ENCODE measurements at regions not wholly inside any gene's neighbourhood (a gene's known extent, or its start where the extent isn't known, plus 50 kb on each side); places are given as distances from the start of the nearest gene placed in this dataset.

GRCh38 chr2:30385327-30385726 lies 61.7 kb upstream of the LCLAT1 start:
- Histone ChIP-seq H4K20me1 (ENCODE audit: low read depth, low read length) (no peaks in the 10 kb centered on the region), H3K9ac (ENCODE audit: low read length) (no peak overlapping the region), H3K79me2 (ENCODE audit: insufficient read depth, low read length) (no peaks in the 10 kb centered on the region), H3K27me3 (ENCODE audit: low read length) (no peaks in the 10 kb centered on the region), H3K36me3 (ENCODE audit: low read length) (no peaks in the 10 kb centered on the region), H3K9me3 (ENCODE audit: insufficient read depth, low read length) (no peaks in the 10 kb centered on the region), H3K4me3 (ENCODE audit: insufficient read depth, low read length, poor library complexity, severe bottlenecking) (no peak overlapping the region), H3K9me2 (replicated peaks; ENCODE audit: insufficient read depth, low read length) (no peaks in the 10 kb centered on the region; the same call in 1 of the 2 replicates), H3F3A (ENCODE audit: insufficient read depth) (no peaks in the 10 kb centered on the region), H3K4me2 (ENCODE audit: low read depth, low read length, poor library complexity, severe bottlenecking) (no peak overlapping the region), H3K27ac (ENCODE audit: low read depth, low read length) (no peak overlapping the region), H2AFZ (ENCODE audit: low read depth, low read length, severe bottlenecking) (no peak overlapping the region)
- TF ChIP-seq CTCF (IDR thresholded peaks at IDR 0.05; ENCODE audit: insufficient read depth, low read length, poor library complexity, severe bottlenecking) = no peak
- no peak for TF ChIP-seq EZH2phosphoT487 (conservative IDR thresholded peaks at IDR 0.05; ENCODE audit: low read length)

GRCh38 chr2:30392097-30392496 lies 54.9 kb upstream of the LCLAT1 start:
- H2AFZ ChIP-seq (ENCODE audit: low read depth, low read length, severe bottlenecking) = no peak overlapping the region
- TF ChIP-seq CTCF (IDR thresholded peaks at IDR 0.05; ENCODE audit: insufficient read depth, low read length, poor library complexity, severe bottlenecking) (no peak), EZH2phosphoT487 (conservative IDR thresholded peaks at IDR 0.05; ENCODE audit: low read length) (no peak)
- no peaks in the 10 kb centered on the region for H3F3A ChIP-seq (ENCODE audit: insufficient read depth)
- H3K9me2 ChIP-seq (replicated peaks; ENCODE audit: insufficient read depth, low read length) = no peaks in the 10 kb centered on the region
- no peak overlapping the region for H3K9ac ChIP-seq (ENCODE audit: low read length)
- H3K27me3 ChIP-seq (ENCODE audit: low read length) = no peaks in the 10 kb centered on the region
- H3K27ac ChIP-seq (ENCODE audit: low read depth, low read length) = no peak overlapping the region
- H4K20me1 ChIP-seq (ENCODE audit: low read depth, low read length) = no peaks in the 10 kb centered on the region
- H3K36me3 ChIP-seq (ENCODE audit: low read length) = no peaks in the 10 kb centered on the region
- no peaks in the 10 kb centered on the region for H3K9me3 ChIP-seq (ENCODE audit: insufficient read depth, low read length)
- H3K79me2 ChIP-seq (ENCODE audit: insufficient read depth, low read length) = no peaks in the 10 kb centered on the region
- no peak overlapping the region for H3K4me2 ChIP-seq (ENCODE audit: low read depth, low read length, poor library complexity, severe bottlenecking)
- no peak overlapping the region for H3K4me3 ChIP-seq (ENCODE audit: insufficient read depth, low read length, poor library complexity, severe bottlenecking)

- Histone ChIP-seq H3K4me2 (ENCODE audit: low read depth, low read length, poor library complexity, severe bottlenecking) (no peak overlapping the region), H3K9me2 (replicated peaks; ENCODE audit: insufficient read depth, low read length) (no peaks in the 10 kb centered on the region), H3K36me3 (ENCODE audit: low read length) (no peaks in the 10 kb centered on the region), H3K4me3 (ENCODE audit: insufficient read depth, low read length, poor library complexity, severe bottlenecking) (no peak overlapping the region), H3K9me3 (ENCODE audit: insufficient read depth, low read length) (no peaks in the 10 kb centered on the region), H3K9ac (ENCODE audit: low read length) (no peak overlapping the region), H2AFZ (ENCODE audit: low read depth, low read length, severe bottlenecking) (no peak overlapping the region), H3K79me2 (ENCODE audit: insufficient read depth, low read length) (no peaks in the 10 kb centered on the region), H3F3A (ENCODE audit: insufficient read depth) (no peaks in the 10 kb centered on the region), H3K27ac (ENCODE audit: low read depth, low read length) (no peak overlapping the region), H4K20me1 (ENCODE audit: low read depth, low read length) (no peaks in the 10 kb centered on the region), H3K27me3 (ENCODE audit: low read length) (no peaks in the 10 kb centered on the region)
- TF ChIP-seq EZH2phosphoT487 (conservative IDR thresholded peaks at IDR 0.05; ENCODE audit: low read length) = no peak
- no peak for TF ChIP-seq CTCF (IDR thresholded peaks at IDR 0.05; ENCODE audit: insufficient read depth, low read length, poor library complexity, severe bottlenecking)
These were observed 53.5 kb upstream of the LCLAT1 start for GRCh38 chr2:30393510-30393909.
